A549 (cell line): ENCODE measurements at regions not wholly inside any gene's neighbourhood (a gene's known extent, or its start where the extent isn't known, plus 50 kb on each side); places are given as distances from the start of the nearest gene placed in this dataset.

Source experiments
- ATAC-seq, 2 experiments: fragments of 200-7000 bp in 1 of 2; fragments of >200 bp in 1 of 2; cut with Nextera tagmentation in 1 of 2; cut with Tn5 transposase in 1 of 2; 3 replicates each; pipeline versions ENCODE4 v1.8.0 to v1.9.1; 2018 to 2020; ENCODE audit warnings: mild to moderate bottlenecking in 1 of 2, moderate library complexity in 1 of 2
- CTCF ChIA-PET: fragments of 300-600 bp; sonication (Branson Sonifier 250); formaldehyde crosslinking; extraction: SDS; loops from one replicate; lab custom pipeline; 2021; ENCODE audit warnings: antibody characterized with exemption, inconsistent platforms; lab: Yijun Ruan, JAX
- POLR2A ChIA-PET: fragments of 350-600 bp; formaldehyde crosslinking; extraction: SDS; loops from one replicate; lab custom pipeline; 2021; ENCODE audit warnings: antibody characterized with exemption, inconsistent platforms; lab: Yijun Ruan, JAX
- DNase-seq, 2 experiments: peaks; one replicate each; pipeline versions ENCODE4 v3.0.0 to v3.0.0-alpha.2; 2011 to 2016; ENCODE audit warnings: low read depth in 1 of 2, low spot score in 1 of 2
- FAIRE-seq: peaks from 2 replicates; lab custom pipeline; 2011; peaks lifted over from hg19 to GRCh38; lab: Jason Lieb, UNC
- H3K27ac ChIP-seq, 2 experiments: fragments of >200 bp; sonication (Bioruptor Twin); formaldehyde crosslinking; 3 replicates each; pipeline ENCODE4 v1.5.1; 2016 to 2017
- H3K4me1 ChIP-seq: fragments of >200 bp; sonication (Bioruptor Twin); formaldehyde crosslinking; 3 replicates; pipeline ENCODE4 v1.6.1; 2016
- H3K4me2 ChIP-seq: fragments of >200 bp; sonication (Bioruptor Twin); formaldehyde crosslinking; 3 replicates; pipeline ENCODE4 v1.6.1; 2016
- H3K4me3 ChIP-seq: fragments of >200 bp; sonication (Bioruptor Twin); formaldehyde crosslinking; 3 replicates; pipeline ENCODE4 v1.5.1; 2016
- H3K9me3 ChIP-seq: fragments of >200 bp; sonication (Bioruptor Twin); formaldehyde crosslinking; 3 replicates; pipeline ENCODE4 v1.6.1; 2016
- CBX2 ChIP-seq: fragments of 200-600 bp; sonication (generic); IDR thresholded peaks from 2 replicates; pipeline ENCODE4 v1.6.1; 2016; ENCODE audit warnings: low read depth, mild to moderate bottlenecking, borderline replicate concordance
- CBX8 ChIP-seq: fragments of 200-600 bp; sonication (generic); IDR thresholded peaks from 2 replicates; pipeline ENCODE4 v1.6.1; 2016
- CEBPB ChIP-seq, 2 experiments: fragments of >200 bp in 1 of 2; sonication (Bioruptor Twin) in 1 of 2; formaldehyde crosslinking in 1 of 2; IDR thresholded peaks; 2 replicates each; pipeline ENCODE4 v1.6.1; 2012 to 2016
- CHD4 ChIP-seq: fragments of 200-600 bp; sonication (generic); IDR thresholded peaks from 2 replicates; pipeline ENCODE4 v1.6.1; 2016; ENCODE audit warnings: antibody characterized with exemption, mild to moderate bottlenecking, borderline replicate concordance
- CTCF ChIP-seq: fragments of >200 bp; sonication (Bioruptor Twin); formaldehyde crosslinking; IDR thresholded peaks from 3 replicates; pipeline ENCODE4 v1.5.1; 2016
- E2F6 ChIP-seq: IDR thresholded peaks from 2 replicates; pipeline ENCODE4 v1.6.1; 2012; ENCODE audit warnings: low read depth, borderline replicate concordance
- EHF ChIP-seq: fragments of 250-450 bp; sonication (Bioruptor Pico); IDR thresholded peaks from 2 replicates; pipeline ENCODE4 v1.5.0; 2020; ENCODE audit warnings: mild to moderate bottlenecking
- GATA3 ChIP-seq: IDR thresholded peaks from 2 replicates; pipeline ENCODE4 v1.6.1; 2012; ENCODE audit warnings: borderline replicate concordance
- HDAC2 ChIP-seq: fragments of 200-600 bp; sonication (generic); IDR thresholded peaks from 2 replicates; pipeline ENCODE4 v1.6.1; 2016
- JUN ChIP-seq, 2 experiments: fragments of >200 bp; sonication (Bioruptor Twin); formaldehyde crosslinking; IDR thresholded peaks; 2 replicates in 1 of 2; 3 replicates in 1 of 2; pipeline ENCODE4 v1.6.1; 2016 to 2017
- MAFK ChIP-seq: fragments of 450-650 bp; IDR thresholded peaks from 2 replicates; pipeline ENCODE4 v1.6.1; 2014; ENCODE audit not compliant: partially characterized antibody
- MAZ ChIP-seq: fragments of 150-350 bp; IDR thresholded peaks from 2 replicates; pipeline ENCODE4 v1.6.1; 2014; ENCODE audit warnings: antibody characterized with exemption, low read depth, low read length, borderline replicate concordance
- MYC ChIP-seq: IDR thresholded peaks from 2 replicates; pipeline ENCODE4 v1.6.1; 2012; ENCODE audit warnings: mild to moderate bottlenecking, inconsistent platforms, low read length, improper control_type of control experiment, borderline replicate concordance
- NFE2L2 ChIP-seq: fragments of 150-350 bp; conservative IDR thresholded peaks from 2 replicates; pipeline ENCODE4 v1.6.1; 2014; ENCODE audit warnings: low read length
- NPAS2 ChIP-seq: fragments of 250-450 bp; sonication (Bioruptor Pico); IDR thresholded peaks from 2 replicates; pipeline ENCODE4 v1.8.0; 2022; ENCODE audit warnings: mild to moderate bottlenecking, moderate library complexity, borderline replicate concordance
- PHF8 ChIP-seq: fragments of 200-600 bp; sonication (generic); IDR thresholded peaks from 2 replicates; pipeline ENCODE4 v1.6.1; 2016; ENCODE audit warnings: low read depth, mild to moderate bottlenecking, antibody characterized with exemption, moderate library complexity, borderline replicate concordance
- POLR2AphosphoS2 ChIP-seq: conservative IDR thresholded peaks from 2 replicates; pipeline ENCODE4 v1.6.1; 2012; ENCODE audit warnings: low read length, improper control_type of control experiment, inconsistent platforms
- RAD21 ChIP-seq, 2 experiments: fragments of >200 bp in 1 of 2; sonication (Bioruptor Twin) in 1 of 2; formaldehyde crosslinking in 1 of 2; IDR thresholded peaks in 1 of 2; conservative IDR thresholded peaks in 1 of 2; 2 replicates in 1 of 2; 3 replicates in 1 of 2; pipeline ENCODE4 v1.6.1; 2012 to 2018; ENCODE audit warnings: inconsistent platforms in 1 of 2
- REST ChIP-seq: fragments of 200-600 bp; sonication (generic); IDR thresholded peaks from 2 replicates; pipeline ENCODE4 v1.6.1; 2016; ENCODE audit warnings: antibody characterized with exemption, mild to moderate bottlenecking, moderate library complexity
- RFX5 ChIP-seq: fragments of 450-650 bp; IDR thresholded peaks from 2 replicates; pipeline ENCODE4 v1.7.1; 2014; ENCODE audit warnings: antibody characterized with exemption, mild to moderate bottlenecking, moderate library complexity
- RNF2 ChIP-seq: fragments of 200-600 bp; sonication (generic); IDR thresholded peaks from 2 replicates; pipeline ENCODE4 v1.6.1; 2016; ENCODE audit warnings: low read depth, mild to moderate bottlenecking, antibody characterized with exemption, moderate library complexity, borderline replicate concordance
- SMC3 ChIP-seq: fragments of >200 bp; sonication (Bioruptor Twin); formaldehyde crosslinking; IDR thresholded peaks from 3 replicates; pipeline ENCODE4 v1.6.1; 2018; ENCODE audit warnings: inconsistent platforms
- TFCP2L1 ChIP-seq: fragments of 250-450 bp; sonication (Bioruptor Pico); IDR thresholded peaks from 2 replicates; pipeline ENCODE4 v1.5.0; 2021; ENCODE audit warnings: mild to moderate bottlenecking
- ZC3H11A ChIP-seq: fragments of 450-650 bp; IDR thresholded peaks from 2 replicates; pipeline ENCODE4 v1.6.1; 2014; ENCODE audit warnings: antibody characterized with exemption, mild to moderate bottlenecking
- ZFP36 ChIP-seq: fragments of 450-650 bp; IDR thresholded peaks from 2 replicates; pipeline ENCODE4 v1.6.1; 2014; ENCODE audit warnings: borderline replicate concordance; ENCODE audit not compliant: partially characterized antibody
- ZSCAN20 ChIP-seq: fragments of 250-450 bp; sonication (Bioruptor Pico); IDR thresholded peaks from 2 replicates; pipeline ENCODE4 v1.8.0; 2022; ENCODE audit warnings: mild to moderate bottlenecking, moderate library complexity
- WGBS: methylation state at CpG from one replicate; pipeline ENCODE4 v1.1.6; 2017; ENCODE audit errors: missing lambda C conversion rate; 5-methylcytosine and 5-hydroxymethylcytosine counted together

- DNase-seq = no peak
- H3K4me2 ChIP-seq = no peak overlapping the region
- CTCF ChIA-PET = interaction anchor here (1.3 kb wide), 1 partner anchor 10 kb away, joined by 3 read pairs; no protein-coding TSS in a partner anchor
- H3K4me3 ChIP-seq = no peak overlapping the region
- no peak for FAIRE-seq
- no peaks in the 10 kb centered on the region for H3K4me1 ChIP-seq
- no peak overlapping the region for H3K27ac ChIP-seq
- TF ChIP-seq RAD21 (conservative IDR thresholded peaks at IDR 0.05 in 1 of 2, IDR thresholded peaks at IDR 0.05 in 1 of 2) (no peak), CBX2 (no peak), RFX5 (no peak), MAZ (no peak), RNF2 (no peak), CBX8 (no peak), GATA3 (no peak), PHF8 (no peak), CTCF (no peak), E2F6 (no peak), MAFK (no peak), TFCP2L1 (CRISPR knock-in tag) (no peak), CHD4 (no peak), CEBPB (IDR thresholded peaks at IDR 0.05) (no peak), POLR2AphosphoS2 (no peak), EHF (no peak)
- TF ChIP-seq, all 56 proteins: peak for 0
- 2% methylated on average over 3 of the region's 3 CpGs for WGBS
- ATAC-seq = no peak
- H3K9me3 ChIP-seq = peaks cover 5% of the 10 kb centered on the region; the same call in 1 of the 3 replicates
- POLR2A ChIA-PET = no interaction called here
Observed at GRCh38 chr17:13883659-13884058, 185.6 kb upstream of the COX10 start.

- ChIA-PET POLR2A (no interaction called here), CTCF (interaction anchor here (1.3 kb wide), 1 partner anchor 10 kb away, joined by 3 read pairs; no protein-coding TSS in a partner anchor)
- DNase-seq (no peak), FAIRE-seq (no peak), ATAC-seq (no peak)
- Histone ChIP-seq H3K4me1 (no peaks in the 10 kb centered on the region), H3K4me3 (no peak overlapping the region), H3K4me2 (no peak overlapping the region), H3K27ac (no peak overlapping the region), H3K9me3 (peaks cover 5% of the 10 kb centered on the region; the same call in 1 of the 3 replicates)
- 0% methylated on average over 2 of the region's 2 CpGs for WGBS
- TF ChIP-seq SMC3 = no peak
- no peak for TF ChIP-seq HDAC2
- no peak for TF ChIP-seq NFE2L2
- no peak for TF ChIP-seq MAZ
- no peak for TF ChIP-seq MAFK
- no peak for TF ChIP-seq POLR2AphosphoS2
- TF ChIP-seq ZSCAN20 (CRISPR knock-in tag) = no peak
- no peak for TF ChIP-seq MYC
- TF ChIP-seq JUN (IDR thresholded peaks at IDR 0.05) = no peak
- TF ChIP-seq ZFP36 = no peak
- TF ChIP-seq REST = no peak
- TF ChIP-seq NPAS2 (CRISPR knock-in tag) = no peak
- no peak for TF ChIP-seq ZC3H11A
Observed at GRCh38 chr17:13884347-13884746, 185.0 kb upstream of the COX10 start.
